OCI-LY7 (cell line): ENCODE measurements at regions not wholly inside any gene's neighbourhood (a gene's known extent, or its start where the extent isn't known, plus 50 kb on each side); places are given as distances from the start of the nearest gene placed in this dataset.

Experiments used
- BruUV-seq: library from RNA; stranded (reverse); fragments of 400-500 nt; replicated peaks from 2 replicates; lab custom pipeline; 2021; lab: Mats Ljungman, UMichigan
- CTCF ChIA-PET: fragments of 300-600 bp; sonication (Branson Sonifier 250); formaldehyde crosslinking; loops from one replicate; lab custom pipeline; 2022; ENCODE audit warnings: antibody characterized with exemption; ENCODE audit not compliant: unreplicated experiment; lab: Charles Lee
- POLR2A ChIA-PET: fragments of 300-600 bp; sonication (Branson Sonifier 250); formaldehyde crosslinking; loops from one replicate; lab custom pipeline; 2022; ENCODE audit warnings: antibody characterized with exemption; lab: Charles Lee
- DNase-seq: peaks from one replicate; pipeline ENCODE4 v3.0.0-alpha.2; 2015; ENCODE audit warnings: low spot score
- H2AFZ ChIP-seq: fragments of 200-600 bp; sonication (generic), shearing (Covaris generic); 2 replicates; pipeline ENCODE4 v1.6.1; 2014; ENCODE audit warnings: mild to moderate bottlenecking, antibody characterized with exemption, low read length, moderate library complexity
- H3K27ac ChIP-seq: fragments of 200-600 bp; sonication (generic); 2 replicates; pipeline ENCODE4 v1.5.1; 2014; ENCODE audit warnings: mixed run types, low read depth, mild to moderate bottlenecking, moderate library complexity, low read length, inconsistent platforms; ENCODE audit not compliant: poor library complexity, severe bottlenecking
- H3K36me3 ChIP-seq: fragments of 200-600 bp; sonication (generic); 2 replicates; pipeline ENCODE4 v1.6.1; 2014; ENCODE audit warnings: mild to moderate bottlenecking, antibody characterized with exemption, low read length, moderate library complexity, mixed read lengths; ENCODE audit not compliant: insufficient read depth
- H3K4me1 ChIP-seq: fragments of 200-600 bp; sonication (generic); 2 replicates; pipeline ENCODE4 v1.5.1; 2014; ENCODE audit warnings: mild to moderate bottlenecking, low read length; ENCODE audit not compliant: insufficient read depth, poor library complexity, severe bottlenecking
- H3K4me2 ChIP-seq: fragments of 200-600 bp; sonication (generic); 2 replicates; pipeline ENCODE4 v1.6.1; 2014; ENCODE audit warnings: mild to moderate bottlenecking, low read length
- H3K4me3 ChIP-seq: fragments of 200-600 bp; sonication (generic); 2 replicates; pipeline ENCODE4 v1.5.1; 2014; ENCODE audit warnings: mild to moderate bottlenecking, low read depth, low read length; ENCODE audit not compliant: poor library complexity, severe bottlenecking
- H3K79me2 ChIP-seq: fragments of 200-600 bp; sonication (generic); 2 replicates; pipeline ENCODE4 v1.6.1; 2016; ENCODE audit warnings: low read depth, mild to moderate bottlenecking, low read length, moderate library complexity, mixed read lengths; ENCODE audit not compliant: insufficient read depth
- H3K9me2 ChIP-seq: fragments of 200-600 bp; sonication (generic); 2 replicates; pipeline ENCODE4 v1.6.1; 2016; ENCODE audit warnings: mild to moderate bottlenecking, low read length, mixed read lengths; ENCODE audit not compliant: insufficient read depth
- H3K9me3 ChIP-seq: fragments of 200-600 bp; sonication (generic); 2 replicates; pipeline ENCODE4 v1.6.1; 2014; ENCODE audit warnings: mild to moderate bottlenecking, mixed run types, low read length, mixed read lengths
- H4K20me1 ChIP-seq: fragments of 200-600 bp; sonication (generic); 2 replicates; pipeline ENCODE4 v1.6.1; 2014; ENCODE audit warnings: mild to moderate bottlenecking, antibody characterized with exemption, low read length, moderate library complexity, mixed read lengths; ENCODE audit not compliant: insufficient read depth
- CTCF ChIP-seq: fragments of 200-600 bp; sonication (generic); conservative IDR thresholded peaks from 2 replicates; pipeline ENCODE4 v1.5.1; 2014; ENCODE audit warnings: mild to moderate bottlenecking, antibody characterized with exemption, low read length, moderate library complexity, mixed read lengths
- EZH2phosphoT487 ChIP-seq: fragments of 200-600 bp; sonication (generic); IDR thresholded peaks from 2 replicates; pipeline ENCODE4 v1.6.1; 2018; ENCODE audit warnings: low read depth, borderline replicate concordance, mild to moderate bottlenecking, mixed run types, antibody characterized with exemption, low read length, moderate library complexity, mixed read lengths
- intact Hi-C: fragments of 100-400 bp; cut with micrococcal nuclease; formaldehyde crosslinking; loops from one replicate; pipeline ENCODE4 v1.10.0; 2022; ENCODE audit not compliant: unreplicated experiment

DNA sequence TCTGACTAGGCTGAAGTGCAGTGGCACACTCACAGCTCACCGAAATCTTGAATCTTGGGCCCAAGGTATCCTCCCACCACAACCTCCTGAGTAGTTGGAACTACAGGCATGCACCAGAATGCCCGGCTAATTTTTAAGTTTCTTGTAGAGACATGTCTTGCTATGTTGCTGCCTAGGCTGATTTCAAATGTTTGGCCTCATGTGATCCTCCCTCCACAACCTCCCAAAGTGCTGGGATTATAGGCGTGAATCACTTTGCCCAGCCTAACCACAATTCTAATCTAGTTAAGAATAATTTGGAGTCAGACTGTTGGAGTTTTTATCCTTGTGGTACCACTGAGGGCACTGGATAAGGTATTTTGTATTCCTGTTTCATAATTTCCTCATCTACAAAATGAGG, 317.5 kb upstream of the AGA start:
- Histone ChIP-seq H3K4me3 (no peak overlapping the region), H3K9me2 (no peaks in the 10 kb centered on the region), H2AFZ (no peak overlapping the region), H3K36me3 (no peaks in the 10 kb centered on the region), H3K27ac (no peak overlapping the region), H3K4me2 (no peak overlapping the region), H3K9me3 (no peaks in the 10 kb centered on the region), H4K20me1 (no peaks in the 10 kb centered on the region), H3K4me1 (no peaks in the 10 kb centered on the region), H3K79me2 (no peaks in the 10 kb centered on the region)
- TF ChIP-seq CTCF: no peak
- no peak for TF ChIP-seq EZH2phosphoT487
- ChIA-PET CTCF (no interaction called here), POLR2A (interaction anchor here (0.6 kb wide), 1 partner anchor 65 kb away, joined by 3 read pairs; no protein-coding TSS in a partner anchor)
- no peak for DNase-seq
- no TSS peak for BruUV-seq
- intact Hi-C loops: no loop called here

- ChIA-PET POLR2A (no interaction called here), CTCF (no interaction called here)
- H3K36me3 ChIP-seq: no peaks in the 10 kb centered on the region
- BruUV-seq: no TSS peak
- H3K9me2 ChIP-seq: no peaks in the 10 kb centered on the region
- H4K20me1 ChIP-seq: no peaks in the 10 kb centered on the region
- DNase-seq: no peak
- H3K4me1 ChIP-seq: no peaks in the 10 kb centered on the region
- no peak overlapping the region for H3K4me2 ChIP-seq
- no peak overlapping the region for H3K27ac ChIP-seq
- H3K9me3 ChIP-seq: no peaks in the 10 kb centered on the region
- intact Hi-C loops: no loop called here
- H3K79me2 ChIP-seq: no peaks in the 10 kb centered on the region
- TF ChIP-seq EZH2phosphoT487: no peak
- no peak for TF ChIP-seq CTCF
- no peak overlapping the region for H3K4me3 ChIP-seq
- H2AFZ ChIP-seq: no peak overlapping the region
Measured at GRCh38 chr4:177761692-177762091, 319.5 kb upstream of the AGA start.

- Histone ChIP-seq H3K4me1 (no peaks in the 10 kb centered on the region), H3K4me3 (no peak overlapping the region), H3K36me3 (no peaks in the 10 kb centered on the region), H3K79me2 (no peaks in the 10 kb centered on the region), H3K9me3 (no peaks in the 10 kb centered on the region), H4K20me1 (no peaks in the 10 kb centered on the region), H3K9me2 (no peaks in the 10 kb centered on the region), H3K27ac (no peak overlapping the region), H3K4me2 (no peak overlapping the region), H2AFZ (no peak overlapping the region)
- no TSS peak for BruUV-seq
- CTCF ChIA-PET: no interaction called here
- no peak for DNase-seq
- POLR2A ChIA-PET: no interaction called here
- intact Hi-C loops: no loop called here
- TF ChIP-seq EZH2phosphoT487 (no peak), CTCF (no peak)
Measured at GRCh38 chr4:177769155-177769554, 326.9 kb upstream of the AGA start.
